Neural cell (in vitro differentiated cells): ENCODE measurements at regions not wholly inside any gene's neighbourhood (a gene's known extent, or its start where the extent isn't known, plus 50 kb on each side); places are given as distances from the start of the nearest gene placed in this dataset.

ENCODE experiments used
- H2AFZ ChIP-seq: fragments of 200-600, 300-800 bp; sonication (generic), shearing (Covaris generic); 2 replicates; pipeline ENCODE4 v1.6.0; 2014; ENCODE audit warnings: low read depth, mild to moderate bottlenecking, antibody characterized with exemption, low read length, moderate library complexity
- H3F3A ChIP-seq: fragments of 200-600 bp; shearing (Covaris generic); 2 replicates; pipeline ENCODE4 v1.6.1; 2016; ENCODE audit warnings: mild to moderate bottlenecking, moderate library complexity, mixed read lengths, antibody characterized with exemption, low read length; ENCODE audit not compliant: insufficient read depth, poor library complexity, severe bottlenecking
- H3K27ac ChIP-seq: fragments of 200-600, 300-800 bp; sonication (generic), shearing (Covaris generic); 2 replicates; pipeline ENCODE4 v1.5.1; 2014; ENCODE audit warnings: mild to moderate bottlenecking, low read length, moderate library complexity
- H3K27me3 ChIP-seq: fragments of 300-800, 200-600 bp; sonication (generic), shearing (Covaris generic); 2 replicates; pipeline ENCODE4 v1.6.0; 2014; ENCODE audit warnings: mild to moderate bottlenecking, low read depth, low read length, moderate library complexity; ENCODE audit not compliant: insufficient read depth
- H3K36me3 ChIP-seq: fragments of 300-800, 200-600 bp; sonication (generic), shearing (Covaris generic); 2 replicates; pipeline ENCODE4 v1.5.1; 2014; ENCODE audit warnings: mild to moderate bottlenecking, antibody characterized with exemption, low read length, moderate library complexity; ENCODE audit not compliant: insufficient read depth
- H3K4me2 ChIP-seq: fragments of 300-800, 200-600 bp; sonication (generic), shearing (Covaris generic); 2 replicates; pipeline ENCODE4 v1.6.0; 2014; ENCODE audit warnings: mild to moderate bottlenecking, low read length
- H3K4me3 ChIP-seq: fragments of 300-800, 200-600 bp; sonication (generic), shearing (Covaris generic); 2 replicates; pipeline ENCODE4 v1.5.1; 2014; ENCODE audit warnings: mild to moderate bottlenecking, low read length, moderate library complexity
- H3K79me2 ChIP-seq: fragments of 200-600 bp; shearing (Covaris generic); replicated peaks from 2 replicates; pipeline ENCODE4 v1.6.0; 2014; ENCODE audit warnings: mild to moderate bottlenecking, low read length, moderate library complexity; ENCODE audit not compliant: insufficient read depth
- H3K9ac ChIP-seq: fragments of 300-800, 200-600 bp; sonication (generic), shearing (Covaris generic); 2 replicates; pipeline ENCODE4 v1.6.1; 2016; ENCODE audit warnings: mild to moderate bottlenecking, low read length, mixed read lengths
- H3K9me2 ChIP-seq: fragments of 200-600 bp; shearing (Covaris generic); 2 replicates; pipeline ENCODE4 v1.6.1; 2016; ENCODE audit warnings: mild to moderate bottlenecking, low read length, mixed read lengths; ENCODE audit not compliant: insufficient read depth
- H3K9me3 ChIP-seq: fragments of 200-600, 300-800 bp; sonication (generic), shearing (Covaris generic); 2 replicates; pipeline ENCODE4 v1.6.1; 2016; ENCODE audit warnings: mild to moderate bottlenecking, mixed run types, low read length, moderate library complexity, mixed read lengths
- H4K20me1 ChIP-seq: fragments of 200-600 bp; shearing (Covaris generic); 2 replicates; pipeline ENCODE4 v1.6.1; 2016; ENCODE audit warnings: mild to moderate bottlenecking, mixed run types; ENCODE audit not compliant: insufficient read depth
- CTCF ChIP-seq: fragments of 450-650 bp; IDR thresholded peaks from 2 replicates; pipeline ENCODE4 v1.5.1; 2014; ENCODE audit warnings: antibody characterized with exemption, mild to moderate bottlenecking, moderate library complexity; ENCODE audit not compliant: poor library complexity, severe bottlenecking
- EP300 ChIP-seq: fragments of 450-650 bp; conservative IDR thresholded peaks from 2 replicates; pipeline ENCODE4 v1.6.1; 2014; ENCODE audit warnings: antibody characterized with exemption, mild to moderate bottlenecking, moderate library complexity; ENCODE audit not compliant: poor library complexity, severe bottlenecking
- EZH2 ChIP-seq: fragments of 200-600, 300-800 bp; shearing (Covaris generic), sonication (generic); IDR thresholded peaks from 2 replicates; pipeline ENCODE4 v1.6.1; 2014; ENCODE audit warnings: antibody characterized with exemption, low read length, borderline replicate concordance, mild to moderate bottlenecking; ENCODE audit not compliant: insufficient read depth, poor library complexity, severe bottlenecking
- MXI1 ChIP-seq: fragments of 450-650 bp; conservative IDR thresholded peaks from 2 replicates; pipeline ENCODE4 v1.6.1; 2014; ENCODE audit warnings: antibody characterized with exemption, mild to moderate bottlenecking; ENCODE audit not compliant: poor library complexity, severe bottlenecking
- POLR2AphosphoS5 ChIP-seq: IDR thresholded peaks from 2 replicates; pipeline ENCODE4 v1.6.1; 2012
- RAD21 ChIP-seq: fragments of 450-650 bp; conservative IDR thresholded peaks from 2 replicates; pipeline ENCODE4 v1.6.1; 2014; ENCODE audit warnings: antibody characterized with exemption, mild to moderate bottlenecking, moderate library complexity
- SMC3 ChIP-seq: fragments of 450-650 bp; conservative IDR thresholded peaks from 2 replicates; pipeline ENCODE4 v1.6.1; 2014; ENCODE audit warnings: antibody characterized with exemption, mild to moderate bottlenecking, moderate library complexity; ENCODE audit not compliant: poor library complexity
- TAF1 ChIP-seq: IDR thresholded peaks from 2 replicates; pipeline ENCODE4 v1.6.1; 2012; ENCODE audit warnings: low read depth
- TF ChIP-seq, protein P1 (sequence below): IDR thresholded peaks from 2 replicates; pipeline ENCODE4 v1.6.1; 2012; ENCODE audit warnings: borderline replicate concordance

DNA sequence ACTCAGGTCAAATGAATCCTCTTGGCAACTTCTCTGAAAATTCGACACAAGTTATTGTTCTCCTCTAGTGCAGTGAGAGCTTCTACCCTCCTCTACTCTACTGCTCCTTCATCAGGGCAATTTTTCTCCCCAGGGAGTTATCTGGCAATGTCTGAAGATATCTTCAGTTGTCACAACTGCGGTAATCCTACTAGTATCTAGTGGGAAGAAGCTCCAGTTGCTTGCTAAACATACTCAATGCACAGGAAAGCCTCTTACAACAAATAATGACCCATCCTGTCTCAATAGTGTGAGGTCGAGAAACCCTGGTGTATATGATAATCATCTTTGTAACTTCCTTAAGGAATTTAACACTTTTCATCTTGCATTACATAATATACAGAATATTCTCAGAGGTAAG is 1147.6 kb downstream of the IGSF11 start:
- no peak overlapping the region for H3K4me3 ChIP-seq
- no peaks in the 10 kb centered on the region for H4K20me1 ChIP-seq
- H3K27ac ChIP-seq = no peak overlapping the region
- H3K79me2 ChIP-seq = no peaks in the 10 kb centered on the region
- no peaks in the 10 kb centered on the region for H3K9me2 ChIP-seq
- no peaks in the 10 kb centered on the region for H3K9me3 ChIP-seq
- H3K36me3 ChIP-seq = no peaks in the 10 kb centered on the region
- H2AFZ ChIP-seq = no peak overlapping the region
- TF ChIP-seq SMC3 = no peak
- no peak for TF ChIP-seq POLR2AphosphoS5
- TF ChIP-seq CTCF = no peak
- no peak for TF ChIP-seq EP300
- TF ChIP-seq RAD21 = no peak
- TF ChIP-seq EZH2 = no peak
- TF ChIP-seq, protein P1, sequence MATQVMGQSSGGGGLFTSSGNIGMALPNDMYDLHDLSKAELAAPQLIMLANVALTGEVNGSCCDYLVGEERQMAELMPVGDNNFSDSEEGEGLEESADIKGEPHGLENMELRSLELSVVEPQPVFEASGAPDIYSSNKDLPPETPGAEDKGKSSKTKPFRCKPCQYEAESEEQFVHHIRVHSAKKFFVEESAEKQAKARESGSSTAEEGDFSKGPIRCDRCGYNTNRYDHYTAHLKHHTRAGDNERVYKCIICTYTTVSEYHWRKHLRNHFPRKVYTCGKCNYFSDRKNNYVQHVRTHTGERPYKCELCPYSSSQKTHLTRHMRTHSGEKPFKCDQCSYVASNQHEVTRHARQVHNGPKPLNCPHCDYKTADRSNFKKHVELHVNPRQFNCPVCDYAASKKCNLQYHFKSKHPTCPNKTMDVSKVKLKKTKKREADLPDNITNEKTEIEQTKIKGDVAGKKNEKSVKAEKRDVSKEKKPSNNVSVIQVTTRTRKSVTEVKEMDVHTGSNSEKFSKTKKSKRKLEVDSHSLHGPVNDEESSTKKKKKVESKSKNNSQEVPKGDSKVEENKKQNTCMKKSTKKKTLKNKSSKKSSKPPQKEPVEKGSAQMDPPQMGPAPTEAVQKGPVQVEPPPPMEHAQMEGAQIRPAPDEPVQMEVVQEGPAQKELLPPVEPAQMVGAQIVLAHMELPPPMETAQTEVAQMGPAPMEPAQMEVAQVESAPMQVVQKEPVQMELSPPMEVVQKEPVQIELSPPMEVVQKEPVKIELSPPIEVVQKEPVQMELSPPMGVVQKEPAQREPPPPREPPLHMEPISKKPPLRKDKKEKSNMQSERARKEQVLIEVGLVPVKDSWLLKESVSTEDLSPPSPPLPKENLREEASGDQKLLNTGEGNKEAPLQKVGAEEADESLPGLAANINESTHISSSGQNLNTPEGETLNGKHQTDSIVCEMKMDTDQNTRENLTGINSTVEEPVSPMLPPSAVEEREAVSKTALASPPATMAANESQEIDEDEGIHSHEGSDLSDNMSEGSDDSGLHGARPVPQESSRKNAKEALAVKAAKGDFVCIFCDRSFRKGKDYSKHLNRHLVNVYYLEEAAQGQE = no peak
- TF ChIP-seq MXI1 = no peak
- TF ChIP-seq TAF1 = no peak
- no peak overlapping the region for H3K9ac ChIP-seq
- peaks cover 6% of the 10 kb centered on the region for H3F3A ChIP-seq
- no peaks in the 10 kb centered on the region for H3K27me3 ChIP-seq
- H3K4me2 ChIP-seq = no peak overlapping the region

GRCh38 chr3:117887901-117888300 is 1146.7 kb downstream of the IGSF11 start:
- Histone ChIP-seq H3K9me2 (no peaks in the 10 kb centered on the region), H3K4me3 (no peak overlapping the region), H4K20me1 (no peaks in the 10 kb centered on the region), H3K79me2 (no peaks in the 10 kb centered on the region), H3K27ac (no peak overlapping the region), H3K9ac (no peak overlapping the region), H3K9me3 (no peaks in the 10 kb centered on the region), H2AFZ (no peak overlapping the region), H3F3A (peaks cover 6% of the 10 kb centered on the region), H3K4me2 (no peak overlapping the region), H3K27me3 (no peaks in the 10 kb centered on the region), H3K36me3 (no peaks in the 10 kb centered on the region)
- TF ChIP-seq RAD21 (no peak), POLR2AphosphoS5 (no peak), EZH2 (no peak), CTCF (no peak), MXI1 (no peak), TAF1 (no peak), SMC3 (no peak)
